ENCODE measurements at regions not wholly inside any gene's neighbourhood (a gene's known extent, or its start where the extent isn't known, plus 50 kb on each side); places are given as distances from the start of the nearest gene placed in this dataset.
"Not testable (repeated sequence)": the region's sequence is repeated elsewhere in the genome, so short reads cannot be mapped to it uniquely, and the experiment has no call there.

GRCh38 chr4:129905256-129905655 is 809.3 kb downstream of the C4orf33 start:
- DNase-seq: no peak

- no peak for DNase-seq
Observed at GRCh38 chr4:129908117-129908516, 812.2 kb downstream of the C4orf33 start.

GRCh38 chr4:129916991-129917390 is 821.0 kb downstream of the C4orf33 start:
- DNase-seq: no peak

GRCh38 chr4:129917651-129918050 is 821.7 kb downstream of the C4orf33 start:
- no peak for DNase-seq

GRCh38 chr4:129926936-129927335 is 831.0 kb downstream of the C4orf33 start:
- DNase-seq: no peak

- DNase-seq: no peak
Observed at GRCh38 chr4:129929052-129929451, 833.1 kb downstream of the C4orf33 start.

- DNase-seq: no peak
Observed at GRCh38 chr4:129929984-129930383, 834.0 kb downstream of the C4orf33 start.

- no peak for DNase-seq
Observed at GRCh38 chr4:129950217-129950616, 854.3 kb downstream of the C4orf33 start.

- DNase-seq: no peak
Observed at GRCh38 chr4:129966175-129966574, 870.2 kb downstream of the C4orf33 start.

- no peak for DNase-seq
Observed at GRCh38 chr4:129968366-129968765, 872.4 kb downstream of the C4orf33 start.

- DNase-seq: no peak
Observed at GRCh38 chr4:129968778-129969177, 872.8 kb downstream of the C4orf33 start.

- no peak for DNase-seq
Observed at GRCh38 chr4:129970801-129971200, 874.8 kb downstream of the C4orf33 start.

- DNase-seq: no peak
Observed at GRCh38 chr4:129971419-129971818, 875.5 kb downstream of the C4orf33 start.

- no peak for DNase-seq
Observed at GRCh38 chr4:129972257-129972656, 876.3 kb downstream of the C4orf33 start.

- DNase-seq: no peak
Observed at GRCh38 chr4:129974730-129975129, 878.8 kb downstream of the C4orf33 start.

- no peak for DNase-seq
Observed at GRCh38 chr4:129978315-129978714, 882.4 kb downstream of the C4orf33 start.

- DNase-seq: no peak
Observed at GRCh38 chr4:129988957-129989356, 893.0 kb downstream of the C4orf33 start.

GRCh38 chr4:129994715-129995114 is 898.8 kb downstream of the C4orf33 start:
- DNase-seq: no peak

- DNase-seq: no peak
Observed at GRCh38 chr4:129998436-129999150, 902.6 kb downstream of the C4orf33 start.

GRCh38 chr4:129999156-129999555 is 903.2 kb downstream of the C4orf33 start:
- DNase-seq: no peak

- no peak for DNase-seq
Observed at GRCh38 chr4:130008461-130008860, 912.5 kb downstream of the C4orf33 start.

GRCh38 chr4:130012806-130013205 is 916.9 kb downstream of the C4orf33 start:
- DNase-seq: not testable (repeated sequence)

- no peak for DNase-seq
Observed at GRCh38 chr4:130021706-130022105, 925.8 kb downstream of the C4orf33 start.

- DNase-seq: no peak
Observed at GRCh38 chr4:130023088-130023487, 927.1 kb downstream of the C4orf33 start.

- no peak for DNase-seq
Observed at GRCh38 chr4:130025701-130026100, 929.7 kb downstream of the C4orf33 start.
